CD4-positive, alpha-beta T cell (primary cell): ENCODE measurements at regions not wholly inside any gene's neighbourhood (a gene's known extent, or its start where the extent isn't known, plus 50 kb on each side); places are given as distances from the start of the nearest gene placed in this dataset.

ENCODE experiments used
- ATAC-seq: fragments of 200-7000 bp; cut with Tn5 transposase; one replicate; pipeline ENCODE4 v1.10.0; 2022; ENCODE audit warnings: mild to moderate bottlenecking; ENCODE audit not compliant: poor library complexity
- CTCF ChIA-PET: fragments of 350-600 bp; sonication (Branson Sonifier 250); formaldehyde crosslinking; loops from one replicate; lab custom pipeline; 2021; ENCODE audit warnings: antibody characterized with exemption, inconsistent platforms; lab: Charles Lee
- POLR2A ChIA-PET: fragments of 350-600 bp; sonication (Branson Sonifier 250); formaldehyde crosslinking; loops from one replicate; lab custom pipeline; 2021; ENCODE audit warnings: antibody characterized with exemption, inconsistent platforms; lab: Charles Lee
- DNase-seq, 14 experiments: peaks; one replicate each; pipeline ENCODE4 v3.0.0-alpha.2; 2013 to 2020; ENCODE audit warnings: mixed read lengths in 2 of 14
- H3K27ac ChIP-seq, 2 donors: one replicate each; pipeline versions ENCODE4 v1.5.1 to v1.7.0; 2013; ENCODE audit warnings: low read length in 2 of 2, low read depth in 1 of 2, mild to moderate bottlenecking in 1 of 2
- H3K27me3 ChIP-seq, 2 experiments: 1 replicate in 1 of 2; 2 replicates in 1 of 2; pipeline versions ENCODE4 v1.6.1 to v1.7.0; 2013; ENCODE audit warnings: low read length in 2 of 2, control low read depth in 1 of 2, mild to moderate bottlenecking in 1 of 2, moderate library complexity in 1 of 2; ENCODE audit not compliant: insufficient read depth in 2 of 2, control insufficient read depth in 1 of 2
- H3K36me3 ChIP-seq: one replicate; pipeline ENCODE4 v1.6.1; 2013; ENCODE audit warnings: low read length, control low read depth; ENCODE audit not compliant: insufficient read depth
- H3K4me1 ChIP-seq: one replicate; pipeline ENCODE4 v1.6.1; 2013; ENCODE audit warnings: low read length, control low read depth; ENCODE audit not compliant: insufficient read depth
- H3K4me3 ChIP-seq: one replicate; pipeline ENCODE4 v1.5.1; 2013; ENCODE audit warnings: mild to moderate bottlenecking, low read length, moderate library complexity
- H3K9me3 ChIP-seq, 2 experiments: 1 replicate in 1 of 2; 2 replicates in 1 of 2; pipeline versions ENCODE4 v1.6.1 to v1.7.0; 2013; ENCODE audit warnings: low read length in 2 of 2, mild to moderate bottlenecking in 2 of 2, control low read depth in 1 of 2, moderate library complexity in 1 of 2; ENCODE audit not compliant: control insufficient read depth in 1 of 2, insufficient read depth in 1 of 2
- H3K27ac Mint-ChIP-seq: one replicate; pipeline ENCODE4 v1.8.0; 2020; ENCODE audit warnings: mixed read lengths
- H3K27me3 Mint-ChIP-seq: one replicate; pipeline ENCODE4 v1.8.0; 2021; ENCODE audit warnings: mixed read lengths
- H3K36me3 Mint-ChIP-seq: one replicate; pipeline ENCODE4 v1.8.0; 2021; ENCODE audit warnings: low read depth, mixed read lengths
- H3K4me1 Mint-ChIP-seq: one replicate; pipeline ENCODE4 v1.8.0; 2021; ENCODE audit warnings: low read depth, mixed read lengths
- H3K4me3 Mint-ChIP-seq: one replicate; pipeline ENCODE4 v1.8.0; 2020; ENCODE audit warnings: mild to moderate bottlenecking, mixed read lengths
- H3K9me3 Mint-ChIP-seq: one replicate; pipeline ENCODE4 v1.8.0; 2020; ENCODE audit warnings: mixed read lengths
- CTCF ChIP-seq: fragments of 200-600 bp; IDR thresholded peaks from one replicate; pipeline ENCODE4 v1.8.0; 2022; ENCODE audit warnings: antibody characterized with exemption, mild to moderate bottlenecking
- intact Hi-C, 2 experiments: fragments of 100-400 bp; cut with DNase I in 1 of 2; cut with micrococcal nuclease in 1 of 2; formaldehyde crosslinking; loops; one replicate each; pipeline versions ENCODE4 v1.15.1 to v1.9.0; 2023 to 2025; cut with DNase I, micrococcal nuclease

- Histone ChIP-seq H3K27me3 (no peaks in the 10 kb centered on the region), H3K9me3 (no peaks in the 10 kb centered on the region), H3K36me3 (no peaks in the 10 kb centered on the region), H3K27ac (no peak overlapping the region), H3K4me3 (no peak overlapping the region), H3K4me1 (no peaks in the 10 kb centered on the region)
- H3K27me3 Mint-ChIP-seq, result peaks cover 4% of the 10 kb centered on the region
- intact Hi-C loops, result loop anchor here in 1 of 2 experiments (10.0 kb wide), 1 partner anchor 115 kb away; no protein-coding TSS in a partner anchor
- ChIA-PET CTCF (no interaction called here), POLR2A (no interaction called here)
- DNase-seq, result no peak
- no peak for ATAC-seq
- H3K9me3 Mint-ChIP-seq, result no peaks in the 10 kb centered on the region
- no peaks in the 10 kb centered on the region for H3K4me1 Mint-ChIP-seq
- H3K36me3 Mint-ChIP-seq, result no peaks in the 10 kb centered on the region
- no peak for TF ChIP-seq CTCF
- no peak overlapping the region for H3K27ac Mint-ChIP-seq
- no peak overlapping the region for H3K4me3 Mint-ChIP-seq
These were observed 336.8 kb upstream of the DDI1 start for GRCh38 chr11:103699656-103700055.

GRCh38 chr11:103700622-103701021 lies 335.8 kb upstream of the DDI1 start:
- H3K4me1 Mint-ChIP-seq, result no peaks in the 10 kb centered on the region
- ChIA-PET CTCF (interaction anchor here (0.7 kb wide), 1 partner anchor 9 kb away, joined by 3 read pairs; no protein-coding TSS in a partner anchor), POLR2A (no interaction called here)
- DNase-seq (no peak), ATAC-seq (no peak)
- no peaks in the 10 kb centered on the region for H3K9me3 Mint-ChIP-seq
- H3K4me3 Mint-ChIP-seq, result no peak overlapping the region
- H3K27ac ChIP-seq, result no peak overlapping the region
- no peaks in the 10 kb centered on the region for H3K27me3 ChIP-seq
- H3K27ac Mint-ChIP-seq, result no peak overlapping the region
- no peaks in the 10 kb centered on the region for H3K36me3 ChIP-seq
- no peaks in the 10 kb centered on the region for H3K9me3 ChIP-seq
- no peaks in the 10 kb centered on the region for H3K4me1 ChIP-seq
- no peaks in the 10 kb centered on the region for H3K36me3 Mint-ChIP-seq
- no peak overlapping the region for H3K4me3 ChIP-seq
- intact Hi-C loops, result no loop called here
- no peak for TF ChIP-seq CTCF
- H3K27me3 Mint-ChIP-seq, result peaks cover 6% of the 10 kb centered on the region

GRCh38 chr11:103703437-103703836 lies 333.0 kb upstream of the DDI1 start:
- no peak for ATAC-seq
- DNase-seq, result no peak
- Mint-ChIP-seq H3K4me1 (no peaks in the 10 kb centered on the region), H3K36me3 (no peaks in the 10 kb centered on the region), H3K9me3 (no peaks in the 10 kb centered on the region), H3K4me3 (no peak overlapping the region), H3K27me3 (peaks cover 6% of the 10 kb centered on the region), H3K27ac (no peak overlapping the region)
- no peaks in the 10 kb centered on the region for H3K4me1 ChIP-seq
- H3K9me3 ChIP-seq, result no peaks in the 10 kb centered on the region
- no peak for TF ChIP-seq CTCF
- H3K27me3 ChIP-seq, result no peaks in the 10 kb centered on the region
- CTCF ChIA-PET, result no interaction called here
- POLR2A ChIA-PET, result no interaction called here
- intact Hi-C loops, result no loop called here
- H3K27ac ChIP-seq, result no peak overlapping the region
- H3K4me3 ChIP-seq, result no peak overlapping the region
- no peaks in the 10 kb centered on the region for H3K36me3 ChIP-seq
